ENCODE measurements at regions not wholly inside any gene's neighbourhood (a gene's known extent, or its start where the extent isn't known, plus 50 kb on each side); places are given as distances from the start of the nearest gene placed in this dataset.

- TF ChIP-seq, protein P1, sequence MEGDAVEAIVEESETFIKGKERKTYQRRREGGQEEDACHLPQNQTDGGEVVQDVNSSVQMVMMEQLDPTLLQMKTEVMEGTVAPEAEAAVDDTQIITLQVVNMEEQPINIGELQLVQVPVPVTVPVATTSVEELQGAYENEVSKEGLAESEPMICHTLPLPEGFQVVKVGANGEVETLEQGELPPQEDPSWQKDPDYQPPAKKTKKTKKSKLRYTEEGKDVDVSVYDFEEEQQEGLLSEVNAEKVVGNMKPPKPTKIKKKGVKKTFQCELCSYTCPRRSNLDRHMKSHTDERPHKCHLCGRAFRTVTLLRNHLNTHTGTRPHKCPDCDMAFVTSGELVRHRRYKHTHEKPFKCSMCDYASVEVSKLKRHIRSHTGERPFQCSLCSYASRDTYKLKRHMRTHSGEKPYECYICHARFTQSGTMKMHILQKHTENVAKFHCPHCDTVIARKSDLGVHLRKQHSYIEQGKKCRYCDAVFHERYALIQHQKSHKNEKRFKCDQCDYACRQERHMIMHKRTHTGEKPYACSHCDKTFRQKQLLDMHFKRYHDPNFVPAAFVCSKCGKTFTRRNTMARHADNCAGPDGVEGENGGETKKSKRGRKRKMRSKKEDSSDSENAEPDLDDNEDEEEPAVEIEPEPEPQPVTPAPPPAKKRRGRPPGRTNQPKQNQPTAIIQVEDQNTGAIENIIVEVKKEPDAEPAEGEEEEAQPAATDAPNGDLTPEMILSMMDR (IDR thresholded peaks at IDR 0.05; ENCODE audit: low read depth, low read length): no peak
- TF ChIP-seq POLR2A (IDR thresholded peaks at IDR 0.05; ENCODE audit: extremely low read depth, insufficient read length): no peak
- TF ChIP-seq, protein P2, sequence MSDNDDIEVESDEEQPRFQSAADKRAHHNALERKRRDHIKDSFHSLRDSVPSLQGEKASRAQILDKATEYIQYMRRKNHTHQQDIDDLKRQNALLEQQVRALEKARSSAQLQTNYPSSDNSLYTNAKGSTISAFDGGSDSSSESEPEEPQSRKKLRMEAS (IDR thresholded peaks at IDR 0.05; ENCODE audit: low read depth, low read length): no peak
Observed at GRCh38 chrX:95996294-95996693, 688.3 kb upstream of the DIAPH2 start.

Data from NB4 (cell line).